Astrocyte (in vitro differentiated cells and primary cell): ENCODE measurements at regions not wholly inside any gene's neighbourhood (a gene's known extent, or its start where the extent isn't known, plus 50 kb on each side); places are given as distances from the start of the nearest gene placed in this dataset.

Source experiments
- DNase-seq: peaks from one replicate; pipeline ENCODE4 v3.0.0-alpha.2; 2010; ENCODE audit warnings: low read depth
- FAIRE-seq: peaks from 2 replicates; lab custom pipeline; 2011; peaks lifted over from hg19 to GRCh38; lab: Jason Lieb, UNC
- H2AFZ ChIP-seq: 2 replicates; pipeline ENCODE4 v1.6.0; 2012; ENCODE audit warnings: low read depth, low read length, inconsistent platforms
- H3K27ac ChIP-seq: 2 replicates; pipeline ENCODE4 v1.5.1; 2011; ENCODE audit warnings: low read depth, low read length, inconsistent platforms
- H3K27me3 ChIP-seq: 2 replicates; pipeline ENCODE4 v1.6.0; 2011; ENCODE audit warnings: low read length, inconsistent platforms; ENCODE audit not compliant: insufficient read depth
- H3K36me3 ChIP-seq: 2 replicates; pipeline ENCODE4 v1.5.1; 2011; ENCODE audit warnings: low read length, inconsistent platforms; ENCODE audit not compliant: insufficient read depth
- H3K4me1 ChIP-seq: 2 replicates; pipeline ENCODE4 v1.5.1; 2011; ENCODE audit warnings: low read length, inconsistent platforms; ENCODE audit not compliant: insufficient read depth
- H3K4me2 ChIP-seq: 2 replicates; pipeline ENCODE4 v1.6.0; 2012; ENCODE audit warnings: low read length, inconsistent platforms
- H3K4me3 ChIP-seq: 2 replicates; pipeline ENCODE4 v1.5.1; 2011; ENCODE audit warnings: low read depth, mild to moderate bottlenecking, low read length, inconsistent platforms; ENCODE audit not compliant: insufficient read depth
- H3K79me2 ChIP-seq: 2 replicates; pipeline ENCODE4 v1.6.0; 2012; ENCODE audit warnings: mild to moderate bottlenecking, low read length, inconsistent platforms; ENCODE audit not compliant: insufficient read depth
- H3K9ac ChIP-seq: 2 replicates; pipeline ENCODE4 v1.6.0; 2012; ENCODE audit warnings: mild to moderate bottlenecking, low read length, inconsistent platforms
- H3K9me3 ChIP-seq: 2 replicates; pipeline ENCODE4 v1.5.1; 2012; ENCODE audit warnings: low read depth, mild to moderate bottlenecking, low read length, inconsistent platforms; ENCODE audit not compliant: insufficient read depth
- H4K20me1 ChIP-seq: 2 replicates; pipeline ENCODE4 v1.6.0; 2012; ENCODE audit warnings: low read length, inconsistent platforms; ENCODE audit not compliant: insufficient read depth
- H3K27ac Mint-ChIP-seq: one replicate; pipeline ENCODE4 v1.8.0; 2021; ENCODE audit warnings: mild to moderate bottlenecking, mixed read lengths; ENCODE audit not compliant: unreplicated experiment
- H3K27me3 Mint-ChIP-seq: one replicate; pipeline ENCODE4 v1.8.0; 2021; ENCODE audit warnings: low read depth, mixed read lengths; ENCODE audit not compliant: unreplicated experiment
- H3K36me3 Mint-ChIP-seq: one replicate; pipeline ENCODE4 v1.8.0; 2021; ENCODE audit warnings: low read depth, mixed read lengths; ENCODE audit not compliant: unreplicated experiment
- H3K4me1 Mint-ChIP-seq: one replicate; pipeline ENCODE4 v1.8.0; 2021; ENCODE audit warnings: low read depth, mixed read lengths; ENCODE audit not compliant: unreplicated experiment
- H3K4me3 Mint-ChIP-seq: one replicate; pipeline ENCODE4 v1.8.0; 2021; ENCODE audit warnings: mild to moderate bottlenecking, moderate library complexity, mixed read lengths; ENCODE audit not compliant: unreplicated experiment
- H3K9me3 Mint-ChIP-seq: one replicate; pipeline ENCODE4 v1.8.0; 2021; ENCODE audit warnings: mild to moderate bottlenecking, mixed read lengths; ENCODE audit not compliant: unreplicated experiment
- EZH2 ChIP-seq: IDR thresholded peaks from 2 replicates; pipeline ENCODE4 v1.6.1; 2012; ENCODE audit warnings: mild to moderate bottlenecking, low read length, inconsistent platforms; ENCODE audit not compliant: insufficient read depth
- TF ChIP-seq, protein P1 (sequence below): IDR thresholded peaks from 2 replicates; pipeline ENCODE4 v1.5.1; 2011; ENCODE audit warnings: low read depth, mild to moderate bottlenecking, inconsistent platforms, low read length, moderate library complexity; ENCODE audit not compliant: insufficient read depth

DNA sequence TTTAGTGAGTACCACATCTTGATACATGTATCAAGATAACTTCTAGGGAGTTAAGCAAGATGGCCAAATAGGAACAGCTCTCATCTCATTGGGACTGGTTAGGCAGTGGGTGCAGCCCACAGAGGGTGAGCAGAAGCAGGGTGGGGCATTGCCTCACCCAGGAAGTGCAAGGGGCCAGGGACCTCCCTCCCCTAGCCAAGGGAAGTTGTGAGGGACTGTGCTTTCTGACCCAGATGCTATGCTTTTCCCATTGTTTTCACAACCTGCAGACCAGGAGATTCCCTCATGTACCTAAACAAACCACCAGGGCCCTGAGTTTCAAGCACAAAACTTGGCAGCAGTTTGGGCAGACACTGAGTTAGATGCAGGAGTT, 665.0 kb upstream of the CBLB start:
- peaks cover 4% of the 10 kb centered on the region for H3K36me3 Mint-ChIP-seq
- peak overlapping the region; percentile 48 for H3K4me2 ChIP-seq
- no peaks in the 10 kb centered on the region for H3K27me3 Mint-ChIP-seq
- H3K4me1 Mint-ChIP-seq = peaks cover 17% of the 10 kb centered on the region
- no peaks in the 10 kb centered on the region for H3K36me3 ChIP-seq
- FAIRE-seq = no peak
- no peak overlapping the region for H3K9ac ChIP-seq
- peaks cover 8% of the 10 kb centered on the region for H3K4me1 ChIP-seq
- peak overlapping the region; percentile 81 for H3K27ac Mint-ChIP-seq
- H4K20me1 ChIP-seq = no peaks in the 10 kb centered on the region
- no peaks in the 10 kb centered on the region for H3K9me3 ChIP-seq
- H2AFZ ChIP-seq = peak overlapping the region; percentile 51
- H3K9me3 Mint-ChIP-seq = peaks cover 22% of the 10 kb centered on the region
- H3K4me3 Mint-ChIP-seq = no peak overlapping the region
- H3K79me2 ChIP-seq = no peaks in the 10 kb centered on the region
- H3K4me3 ChIP-seq = no peak overlapping the region
- no peaks in the 10 kb centered on the region for H3K27me3 ChIP-seq
- peak overlapping the region; percentile 6 for H3K27ac ChIP-seq
- no peak for TF ChIP-seq EZH2
- TF ChIP-seq, protein P1, sequence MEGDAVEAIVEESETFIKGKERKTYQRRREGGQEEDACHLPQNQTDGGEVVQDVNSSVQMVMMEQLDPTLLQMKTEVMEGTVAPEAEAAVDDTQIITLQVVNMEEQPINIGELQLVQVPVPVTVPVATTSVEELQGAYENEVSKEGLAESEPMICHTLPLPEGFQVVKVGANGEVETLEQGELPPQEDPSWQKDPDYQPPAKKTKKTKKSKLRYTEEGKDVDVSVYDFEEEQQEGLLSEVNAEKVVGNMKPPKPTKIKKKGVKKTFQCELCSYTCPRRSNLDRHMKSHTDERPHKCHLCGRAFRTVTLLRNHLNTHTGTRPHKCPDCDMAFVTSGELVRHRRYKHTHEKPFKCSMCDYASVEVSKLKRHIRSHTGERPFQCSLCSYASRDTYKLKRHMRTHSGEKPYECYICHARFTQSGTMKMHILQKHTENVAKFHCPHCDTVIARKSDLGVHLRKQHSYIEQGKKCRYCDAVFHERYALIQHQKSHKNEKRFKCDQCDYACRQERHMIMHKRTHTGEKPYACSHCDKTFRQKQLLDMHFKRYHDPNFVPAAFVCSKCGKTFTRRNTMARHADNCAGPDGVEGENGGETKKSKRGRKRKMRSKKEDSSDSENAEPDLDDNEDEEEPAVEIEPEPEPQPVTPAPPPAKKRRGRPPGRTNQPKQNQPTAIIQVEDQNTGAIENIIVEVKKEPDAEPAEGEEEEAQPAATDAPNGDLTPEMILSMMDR = no peak
- DNase-seq = no peak

DNA sequence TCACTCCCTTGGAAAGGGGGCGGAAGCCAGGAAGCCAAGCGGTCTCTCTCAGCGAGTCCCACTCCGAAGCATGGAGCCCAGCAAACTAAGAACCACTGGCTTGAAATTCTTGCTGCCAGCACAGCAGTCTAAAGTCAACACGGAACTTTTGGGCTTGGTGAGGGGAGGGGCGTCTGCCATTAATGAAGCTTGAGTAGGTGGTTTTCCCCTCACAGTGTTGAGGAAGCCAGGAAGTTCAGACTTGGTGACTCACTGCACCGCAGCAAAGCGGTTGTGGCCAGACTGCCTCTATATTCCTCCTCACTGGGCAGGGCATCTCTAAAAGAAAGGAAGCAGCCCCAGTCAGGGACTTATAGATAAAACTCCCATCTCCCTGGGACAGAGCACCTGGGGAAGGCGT, 665.4 kb upstream of the CBLB start:
- H3K4me3 ChIP-seq = no peak overlapping the region
- Mint-ChIP-seq H3K4me3 (no peak overlapping the region), H3K36me3 (peaks cover 4% of the 10 kb centered on the region), H3K9me3 (peaks cover 22% of the 10 kb centered on the region), H3K4me1 (peaks cover 17% of the 10 kb centered on the region), H3K27ac (peak overlapping the region; percentile 81), H3K27me3 (no peaks in the 10 kb centered on the region)
- no peaks in the 10 kb centered on the region for H3K36me3 ChIP-seq
- no peak for TF ChIP-seq EZH2
- TF ChIP-seq, protein P1 = no peak
- no peak for FAIRE-seq
- H3K4me2 ChIP-seq = peak overlapping the region; percentile 48
- no peak overlapping the region for H3K9ac ChIP-seq
- no peaks in the 10 kb centered on the region for H3K9me3 ChIP-seq
- H2AFZ ChIP-seq = peak overlapping the region; percentile 51
- peaks cover 8% of the 10 kb centered on the region for H3K4me1 ChIP-seq
- peak overlapping the region; percentile 6 for H3K27ac ChIP-seq
- DNase-seq = peak; percentile 95
- no peaks in the 10 kb centered on the region for H4K20me1 ChIP-seq
- no peaks in the 10 kb centered on the region for H3K79me2 ChIP-seq
- no peaks in the 10 kb centered on the region for H3K27me3 ChIP-seq

DNA sequence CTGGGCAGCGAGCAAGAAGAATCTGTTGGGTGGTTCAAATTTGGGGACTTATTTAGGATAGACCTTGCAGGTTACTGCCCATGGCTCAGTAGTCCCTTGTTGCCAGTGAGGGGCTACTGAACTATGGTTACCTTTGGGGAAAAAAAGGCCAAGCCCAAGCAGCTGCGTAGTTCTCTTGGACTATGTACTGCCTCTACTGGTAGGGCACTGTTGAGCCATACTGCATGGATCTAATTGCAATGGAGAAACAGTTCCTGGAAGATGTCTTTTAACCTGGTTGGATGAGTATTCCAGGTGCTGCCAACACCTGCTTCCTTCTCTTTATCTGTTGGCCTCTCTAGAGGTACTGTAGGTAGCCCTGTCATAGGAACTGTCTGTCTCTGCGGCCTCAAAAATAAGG, 671.9 kb upstream of the CBLB start:
- H3K27ac ChIP-seq = no peak overlapping the region
- H3K4me1 ChIP-seq = no peaks in the 10 kb centered on the region
- H3K36me3 Mint-ChIP-seq = no peaks in the 10 kb centered on the region
- DNase-seq (no peak), FAIRE-seq (no peak)
- no peaks in the 10 kb centered on the region for H3K36me3 ChIP-seq
- H2AFZ ChIP-seq = no peak overlapping the region
- no peaks in the 10 kb centered on the region for H3K27me3 Mint-ChIP-seq
- no peak overlapping the region for H3K27ac Mint-ChIP-seq
- peaks cover 17% of the 10 kb centered on the region for H3K4me1 Mint-ChIP-seq
- H3K9ac ChIP-seq = no peak overlapping the region
- H4K20me1 ChIP-seq = no peaks in the 10 kb centered on the region
- H3K4me3 ChIP-seq = no peak overlapping the region
- H3K27me3 ChIP-seq = no peaks in the 10 kb centered on the region
- H3K79me2 ChIP-seq = no peaks in the 10 kb centered on the region
- TF ChIP-seq, protein P1 = no peak
- no peak for TF ChIP-seq EZH2
- peaks cover 15% of the 10 kb centered on the region for H3K9me3 Mint-ChIP-seq
- no peak overlapping the region for H3K4me2 ChIP-seq
- no peaks in the 10 kb centered on the region for H3K9me3 ChIP-seq
- no peak overlapping the region for H3K4me3 Mint-ChIP-seq
